AG08396 (cell line): ENCODE measurements at regions not wholly inside any gene's neighbourhood (a gene's known extent, or its start where the extent isn't known, plus 50 kb on each side); places are given as distances from the start of the nearest gene placed in this dataset.
"Not testable (repeated sequence)": the region's sequence is repeated elsewhere in the genome, so short reads cannot be mapped to it uniquely, and the experiment has no call there.

Experiments
- DNase-seq: peaks from one replicate; pipeline ENCODE4 v3.0.0; 2012; ENCODE audit warnings: low spot score, mixed read lengths

GRCh38 chr3:24687671-24688070 is 193.0 kb upstream of the THRB start:
- no peak for DNase-seq

- no peak for DNase-seq
Measured at GRCh38 chr3:24688446-24689148, 193.9 kb upstream of the THRB start.

- no peak for DNase-seq
Measured at GRCh38 chr3:24689353-24689752, 194.7 kb upstream of the THRB start.

- DNase-seq = no peak
Measured at GRCh38 chr3:24690777-24691176, 196.1 kb upstream of the THRB start.

GRCh38 chr3:24699078-24699477 is 204.4 kb upstream of the THRB start:
- DNase-seq = not testable (repeated sequence)

GRCh38 chr3:24704496-24704895 is 209.8 kb upstream of the THRB start:
- DNase-seq = no peak

- no peak for DNase-seq
Measured at GRCh38 chr3:24707936-24708335, 213.3 kb upstream of the THRB start.

GRCh38 chr3:24709956-24710355 is 215.3 kb upstream of the THRB start:
- DNase-seq = no peak

GRCh38 chr3:24713516-24713915 is 218.9 kb upstream of the THRB start:
- DNase-seq = no peak

- DNase-seq = no peak
Measured at GRCh38 chr3:24714436-24714835, 219.8 kb upstream of the THRB start.

GRCh38 chr3:24715171-24715792 is 220.6 kb upstream of the THRB start:
- no peak for DNase-seq

- DNase-seq = no peak
Measured at GRCh38 chr3:24722087-24722486, 227.4 kb upstream of the THRB start.

- no peak for DNase-seq
Measured at GRCh38 chr3:24725514-24726255, 231.0 kb upstream of the THRB start.

GRCh38 chr3:24726423-24726822 is 231.8 kb upstream of the THRB start:
- no peak for DNase-seq

- DNase-seq = no peak
Measured at GRCh38 chr3:24730173-24730572, 235.5 kb upstream of the THRB start.

GRCh38 chr3:24734019-24734418 is 239.4 kb upstream of the THRB start:
- DNase-seq = no peak

- DNase-seq = no peak
Measured at GRCh38 chr3:24736701-24737100, 242.1 kb upstream of the THRB start.

GRCh38 chr3:24740326-24740725 is 245.7 kb upstream of the THRB start:
- DNase-seq = no peak

GRCh38 chr3:24741506-24741905 is 246.9 kb upstream of the THRB start:
- no peak for DNase-seq

- DNase-seq = no peak
Measured at GRCh38 chr3:24748520-24748919, 253.9 kb upstream of the THRB start.

- no peak for DNase-seq
Measured at GRCh38 chr3:24751020-24751419, 256.4 kb upstream of the THRB start.

GRCh38 chr3:24756101-24756888 is 261.6 kb upstream of the THRB start:
- no peak for DNase-seq
